IgD-negative memory B cell (primary cell): ENCODE measurements at regions not wholly inside any gene's neighbourhood (a gene's known extent, or its start where the extent isn't known, plus 50 kb on each side); places are given as distances from the start of the nearest gene placed in this dataset.

Source experiments
- H3K27ac Mint-ChIP-seq, 3 donors: one replicate each; pipeline ENCODE4 v1.8.0; 2020 to 2022; ENCODE audit warnings: mild to moderate bottlenecking in 3 of 3, mixed read lengths in 3 of 3, moderate library complexity in 1 of 3
- H3K27me3 Mint-ChIP-seq: one replicate; pipeline ENCODE4 v1.8.0; 2021; ENCODE audit warnings: mixed read lengths
- H3K36me3 Mint-ChIP-seq: one replicate; pipeline ENCODE4 v1.8.0; 2020; ENCODE audit warnings: mild to moderate bottlenecking, mixed read lengths
- H3K4me1 Mint-ChIP-seq, 3 donors: one replicate each; pipeline ENCODE4 v1.8.0; 2020 to 2022; ENCODE audit warnings: mixed read lengths in 3 of 3, mild to moderate bottlenecking in 1 of 3
- H3K4me3 Mint-ChIP-seq, 4 donors: one replicate each; pipeline ENCODE4 v1.8.0; 2020 to 2022; ENCODE audit warnings: mild to moderate bottlenecking in 4 of 4, mixed read lengths in 4 of 4, moderate library complexity in 3 of 4
- H3K9me3 Mint-ChIP-seq, 3 donors: one replicate each; pipeline ENCODE4 v1.8.0; 2020 to 2021; ENCODE audit warnings: mixed read lengths in 3 of 3, mild to moderate bottlenecking in 1 of 3

DNA sequence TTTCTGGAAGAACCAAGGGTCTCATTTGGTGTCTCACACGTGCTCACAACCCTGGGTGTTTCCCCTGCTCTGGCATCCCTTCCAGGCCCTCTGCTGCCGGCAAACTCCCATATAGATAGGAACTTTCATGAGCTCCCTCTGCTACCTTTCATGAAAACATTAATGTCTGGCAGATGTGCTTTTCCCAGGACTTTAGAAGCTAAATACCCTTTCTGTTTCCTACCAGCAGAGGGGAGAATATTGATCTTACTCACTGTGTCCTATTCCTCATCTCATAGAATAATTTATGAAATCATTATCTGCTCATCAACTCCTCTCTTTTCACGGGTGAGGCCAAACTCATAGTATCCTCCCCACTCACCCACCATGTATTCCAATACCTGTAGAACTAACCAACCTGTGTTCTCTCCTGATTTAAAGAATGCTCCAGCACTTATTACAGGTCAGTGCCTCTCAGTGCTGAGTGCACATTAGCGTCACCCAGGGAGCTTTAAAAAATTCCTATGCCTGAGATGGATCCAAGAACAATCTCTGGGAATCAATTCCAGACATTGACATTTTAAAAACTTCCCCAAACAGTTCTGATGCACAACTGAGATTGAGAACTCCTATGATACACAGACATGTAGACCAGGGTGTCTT is 298.5 kb upstream of the JAG1 start:
- Mint-ChIP-seq H3K36me3 (no peaks in the 10 kb centered on the region), H3K27me3 (no peaks in the 10 kb centered on the region), H3K9me3 (peaks cover 0 to 18% (median 1%) of the 10 kb centered on the region in 3 donors), H3K4me1 (no peaks in the 10 kb centered on the region), H3K4me3 (no peak overlapping the region), H3K27ac (no peak overlapping the region)

DNA sequence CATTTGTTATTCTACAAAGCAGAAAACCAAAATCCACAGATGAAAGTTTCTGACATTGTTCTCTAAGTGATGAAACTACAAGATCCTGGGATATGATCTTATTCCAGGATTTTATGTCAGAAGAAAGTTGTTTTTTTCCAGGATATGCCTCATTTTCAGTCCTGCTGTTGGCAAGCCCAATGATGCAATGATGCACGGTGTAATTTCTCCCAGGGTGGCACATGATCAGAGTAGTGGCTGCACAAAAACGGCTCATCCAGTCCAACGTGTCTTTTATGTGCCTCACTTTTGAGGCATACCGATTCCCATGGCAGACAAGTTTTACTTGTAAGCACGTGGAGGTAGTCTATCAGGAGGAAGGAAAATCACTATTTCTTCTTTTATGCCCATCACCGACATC is 302.3 kb upstream of the JAG1 start:
- H3K27me3 Mint-ChIP-seq, result no peaks in the 10 kb centered on the region
- no peaks in the 10 kb centered on the region for H3K4me1 Mint-ChIP-seq
- H3K36me3 Mint-ChIP-seq, result no peaks in the 10 kb centered on the region
- H3K9me3 Mint-ChIP-seq, result peaks cover 0 to 13% (median 4%) of the 10 kb centered on the region in 3 donors
- H3K4me3 Mint-ChIP-seq, result no peak overlapping the region
- H3K27ac Mint-ChIP-seq, result no peak overlapping the region

DNA sequence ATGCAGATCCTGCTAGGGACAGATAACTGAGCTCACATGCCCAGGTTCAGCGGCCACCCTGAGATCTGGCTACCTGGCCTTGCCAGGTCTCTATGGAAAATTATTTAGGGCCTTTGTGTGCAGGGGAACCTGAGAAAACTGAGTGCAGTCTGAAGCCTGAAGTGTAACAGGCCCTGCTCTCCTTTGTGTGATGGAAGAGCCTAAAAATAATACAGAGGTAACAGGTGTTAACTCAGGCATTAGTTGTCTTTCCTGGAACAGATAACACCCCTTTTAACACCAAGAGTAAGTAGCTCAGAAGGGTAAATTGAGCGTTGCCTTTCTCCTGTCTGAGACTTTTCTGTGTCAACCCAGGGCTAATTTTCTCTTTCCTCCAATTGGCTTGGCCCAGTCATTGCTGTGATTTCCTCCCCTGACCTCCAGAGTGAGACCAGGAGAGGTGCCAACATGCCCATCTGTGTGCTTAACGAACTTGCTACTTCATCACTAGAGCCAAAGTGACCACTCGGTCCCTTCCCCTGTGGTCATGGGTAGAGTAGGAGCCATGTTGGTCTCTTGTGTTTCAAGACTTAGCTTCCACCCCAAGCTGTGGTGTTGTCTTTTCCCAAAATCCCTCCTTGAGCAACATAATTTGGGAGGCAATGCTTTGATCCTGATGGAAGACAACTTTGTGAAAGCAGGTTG is 304.4 kb upstream of the JAG1 start:
- no peaks in the 10 kb centered on the region for H3K36me3 Mint-ChIP-seq
- H3K4me3 Mint-ChIP-seq, result no peak overlapping the region
- H3K4me1 Mint-ChIP-seq, result no peaks in the 10 kb centered on the region
- H3K27ac Mint-ChIP-seq, result no peak overlapping the region
- peaks cover 0 to 8% (median 3%) of the 10 kb centered on the region in 3 donors for H3K9me3 Mint-ChIP-seq
- no peaks in the 10 kb centered on the region for H3K27me3 Mint-ChIP-seq

DNA sequence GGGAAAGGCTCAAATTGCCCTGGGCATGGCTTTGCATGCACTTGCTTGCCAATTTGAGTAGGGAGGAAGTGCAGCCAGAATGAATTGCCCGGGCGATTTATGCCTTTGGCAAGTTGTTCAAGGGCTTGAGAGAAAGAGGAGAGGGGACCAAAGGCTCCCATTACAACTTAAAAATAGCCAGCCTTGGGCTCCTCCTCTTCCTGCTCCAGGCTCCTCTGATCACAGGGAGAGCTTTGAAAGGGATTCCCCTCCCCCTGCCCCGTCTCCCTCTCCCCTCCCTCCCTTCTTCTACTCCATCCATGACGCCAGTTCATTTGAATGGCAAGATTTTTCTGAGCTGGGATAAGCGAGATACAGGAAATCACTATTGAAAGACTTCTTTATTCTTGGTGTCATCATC is 304.9 kb upstream of the JAG1 start:
- Mint-ChIP-seq H3K4me3 (no peak overlapping the region), H3K27me3 (no peaks in the 10 kb centered on the region), H3K36me3 (no peaks in the 10 kb centered on the region), H3K9me3 (peaks cover 0 to 8% (median 3%) of the 10 kb centered on the region in 3 donors), H3K4me1 (no peaks in the 10 kb centered on the region), H3K27ac (no peak overlapping the region)

DNA sequence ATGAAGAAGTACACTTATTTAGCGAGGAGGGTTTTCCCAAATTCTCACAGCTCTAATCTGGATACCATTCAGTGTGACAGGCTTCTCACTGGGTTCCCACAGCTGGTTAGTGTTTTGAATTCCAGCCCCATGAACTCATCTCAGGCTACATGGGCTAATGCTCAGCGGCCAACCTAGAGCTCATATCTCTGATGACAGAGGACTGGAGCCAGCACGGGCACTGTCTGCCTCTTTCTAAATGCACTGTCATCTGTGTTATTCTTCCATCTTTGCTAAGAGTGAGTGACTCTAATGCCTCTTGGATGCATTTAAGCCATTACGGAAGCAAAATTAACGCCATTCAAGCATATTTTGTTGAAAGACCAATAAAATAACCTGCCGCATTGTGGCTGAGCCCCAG is 308.9 kb upstream of the JAG1 start:
- no peaks in the 10 kb centered on the region for H3K36me3 Mint-ChIP-seq
- no peaks in the 10 kb centered on the region for H3K4me1 Mint-ChIP-seq
- no peak overlapping the region for H3K27ac Mint-ChIP-seq
- H3K4me3 Mint-ChIP-seq, result no peak overlapping the region
- H3K9me3 Mint-ChIP-seq, result peaks cover 0 to 5% (median 3%) of the 10 kb centered on the region in 3 donors
- no peaks in the 10 kb centered on the region for H3K27me3 Mint-ChIP-seq

DNA sequence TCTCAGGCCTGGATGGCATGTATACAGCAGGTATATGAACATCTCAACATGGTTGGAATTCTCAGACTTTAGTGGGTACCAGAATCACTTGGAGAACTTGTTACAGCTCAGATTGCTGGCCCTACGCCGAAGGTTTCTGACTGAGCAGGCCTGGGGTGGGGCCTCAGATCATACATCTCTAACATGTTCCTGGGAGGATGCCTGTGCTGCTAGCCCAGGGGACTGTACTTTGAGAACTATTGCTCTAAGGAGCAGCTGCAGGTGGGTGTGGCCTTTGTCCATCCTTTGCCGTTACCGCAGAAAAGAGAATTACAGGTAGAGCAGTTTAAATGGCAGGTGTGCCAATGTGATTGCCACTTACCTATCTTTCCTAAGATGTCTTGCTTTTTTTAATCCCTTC is 310.5 kb upstream of the JAG1 start:
- H3K4me3 Mint-ChIP-seq, result no peak overlapping the region

DNA sequence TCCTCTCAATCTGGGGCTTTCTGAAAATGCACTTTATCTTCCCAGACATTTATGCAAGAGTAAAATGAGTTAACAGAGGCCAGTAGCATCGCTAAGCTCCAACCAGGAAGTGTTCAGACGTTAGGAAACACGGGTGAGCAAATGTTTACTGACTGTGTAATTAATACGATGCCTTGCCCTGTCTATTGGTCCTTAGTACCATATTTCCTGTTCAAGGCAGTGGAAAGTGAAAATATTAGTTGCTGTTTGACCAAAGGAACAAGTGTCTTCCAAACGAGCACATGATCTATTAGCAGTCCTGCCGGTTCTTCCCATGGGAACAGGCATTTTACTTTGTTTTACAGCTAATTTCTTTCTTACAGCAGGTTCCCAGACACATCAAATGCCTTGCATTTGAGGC is 311.1 kb upstream of the JAG1 start:
- H3K9me3 Mint-ChIP-seq, result peaks cover 0 to 3% (median 2%) of the 10 kb centered on the region in 3 donors
- H3K36me3 Mint-ChIP-seq, result no peaks in the 10 kb centered on the region
- H3K27me3 Mint-ChIP-seq, result no peaks in the 10 kb centered on the region
- H3K27ac Mint-ChIP-seq, result no peak overlapping the region
- no peaks in the 10 kb centered on the region for H3K4me1 Mint-ChIP-seq
- H3K4me3 Mint-ChIP-seq, result no peak overlapping the region

More for the DNA sequence above, 310.5 kb upstream of the JAG1 start:
- no peak overlapping the region for H3K27ac Mint-ChIP-seq
- no peaks in the 10 kb centered on the region for H3K4me1 Mint-ChIP-seq
- peaks cover 0 to 3% (median 2%) of the 10 kb centered on the region in 3 donors for H3K9me3 Mint-ChIP-seq
- H3K27me3 Mint-ChIP-seq, result no peaks in the 10 kb centered on the region
- no peaks in the 10 kb centered on the region for H3K36me3 Mint-ChIP-seq

DNA sequence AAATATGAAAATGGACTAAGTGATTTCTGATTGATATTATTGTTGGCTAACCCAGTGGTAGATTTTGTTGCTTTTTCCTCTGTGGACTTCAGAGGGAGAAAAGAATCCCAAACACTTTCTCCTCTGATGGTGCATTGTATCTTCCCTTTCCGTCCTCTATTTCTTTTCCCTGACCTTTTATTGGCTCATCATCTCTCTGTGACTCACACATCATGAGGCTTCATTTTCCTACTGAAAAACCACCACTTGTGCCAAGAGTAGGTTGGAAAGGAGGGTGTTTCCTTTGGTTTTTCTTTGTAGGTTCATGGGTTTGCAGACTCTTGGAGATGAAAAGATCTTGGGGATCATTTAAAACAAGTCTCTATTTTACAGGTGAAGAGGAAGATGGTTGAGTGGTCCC is 311.7 kb upstream of the JAG1 start:
- H3K27ac Mint-ChIP-seq, result no peak overlapping the region
- no peaks in the 10 kb centered on the region for H3K27me3 Mint-ChIP-seq
- H3K36me3 Mint-ChIP-seq, result no peaks in the 10 kb centered on the region
- peaks cover 0 to 3% (median 2%) of the 10 kb centered on the region in 3 donors for H3K9me3 Mint-ChIP-seq
- H3K4me1 Mint-ChIP-seq, result no peaks in the 10 kb centered on the region
- no peak overlapping the region for H3K4me3 Mint-ChIP-seq

DNA sequence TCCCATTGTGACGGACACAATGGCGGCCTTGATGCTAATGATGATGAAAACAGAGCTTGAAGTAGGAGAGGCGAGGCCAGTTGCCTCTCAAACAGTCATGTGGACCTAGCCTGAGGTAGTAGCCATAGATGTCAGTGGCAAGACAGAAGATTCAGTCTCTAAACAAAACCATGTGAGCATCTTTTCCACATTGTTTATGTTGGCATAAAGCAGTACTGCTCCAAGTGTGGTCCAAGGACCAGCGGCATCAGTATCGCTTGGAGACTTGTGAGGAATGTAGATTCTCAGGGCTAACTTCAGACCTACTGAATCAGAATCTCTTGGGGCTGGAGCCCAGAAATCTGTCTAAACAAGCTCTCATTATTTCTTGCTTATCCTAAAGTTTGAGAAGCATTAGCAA is 312.8 kb upstream of the JAG1 start:
- no peaks in the 10 kb centered on the region for H3K27me3 Mint-ChIP-seq
- no peaks in the 10 kb centered on the region for H3K36me3 Mint-ChIP-seq
- H3K9me3 Mint-ChIP-seq, result peaks cover 0 to 7% (median 2%) of the 10 kb centered on the region in 3 donors
- H3K27ac Mint-ChIP-seq, result no peak overlapping the region
- H3K4me1 Mint-ChIP-seq, result no peaks in the 10 kb centered on the region
- no peak overlapping the region for H3K4me3 Mint-ChIP-seq

DNA sequence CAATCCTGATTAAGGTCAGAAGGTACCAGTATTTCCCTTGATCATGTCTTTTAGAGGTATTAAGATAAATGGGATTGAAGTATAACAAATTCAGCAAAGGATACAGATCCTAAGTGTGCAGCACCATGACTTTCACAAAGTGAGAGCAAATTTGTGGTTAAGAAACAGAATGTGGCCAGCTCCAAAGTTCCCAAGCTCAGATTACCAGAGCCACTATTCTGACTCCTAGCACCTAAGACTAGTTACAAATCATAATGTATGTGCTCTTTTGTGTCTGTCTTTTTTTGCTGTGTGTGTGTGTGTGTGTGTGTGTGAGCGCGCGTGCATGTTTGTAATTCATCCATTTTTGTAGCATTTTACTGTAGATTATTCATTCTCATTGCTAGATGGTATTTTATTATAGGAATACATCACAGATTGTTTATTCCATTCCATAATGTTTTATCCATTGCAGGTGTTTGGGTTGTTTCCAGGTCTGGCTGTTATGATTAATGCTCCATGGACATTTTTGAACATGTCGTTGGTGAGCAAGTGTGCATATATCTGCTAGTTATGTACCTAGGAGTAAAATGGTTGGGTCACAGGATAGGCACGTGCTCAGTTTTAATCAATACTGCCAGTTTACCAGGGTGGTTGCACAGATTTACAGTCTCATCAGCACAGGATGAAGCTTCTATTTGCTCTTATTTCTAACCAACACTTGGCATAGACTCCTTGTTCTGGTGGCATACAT is 314.0 kb upstream of the JAG1 start:
- Mint-ChIP-seq H3K4me3 (no peak overlapping the region), H3K27ac (no peak overlapping the region), H3K36me3 (no peaks in the 10 kb centered on the region), H3K9me3 (peaks cover 0 to 7% (median 2%) of the 10 kb centered on the region in 3 donors), H3K4me1 (no peaks in the 10 kb centered on the region), H3K27me3 (no peaks in the 10 kb centered on the region)

DNA sequence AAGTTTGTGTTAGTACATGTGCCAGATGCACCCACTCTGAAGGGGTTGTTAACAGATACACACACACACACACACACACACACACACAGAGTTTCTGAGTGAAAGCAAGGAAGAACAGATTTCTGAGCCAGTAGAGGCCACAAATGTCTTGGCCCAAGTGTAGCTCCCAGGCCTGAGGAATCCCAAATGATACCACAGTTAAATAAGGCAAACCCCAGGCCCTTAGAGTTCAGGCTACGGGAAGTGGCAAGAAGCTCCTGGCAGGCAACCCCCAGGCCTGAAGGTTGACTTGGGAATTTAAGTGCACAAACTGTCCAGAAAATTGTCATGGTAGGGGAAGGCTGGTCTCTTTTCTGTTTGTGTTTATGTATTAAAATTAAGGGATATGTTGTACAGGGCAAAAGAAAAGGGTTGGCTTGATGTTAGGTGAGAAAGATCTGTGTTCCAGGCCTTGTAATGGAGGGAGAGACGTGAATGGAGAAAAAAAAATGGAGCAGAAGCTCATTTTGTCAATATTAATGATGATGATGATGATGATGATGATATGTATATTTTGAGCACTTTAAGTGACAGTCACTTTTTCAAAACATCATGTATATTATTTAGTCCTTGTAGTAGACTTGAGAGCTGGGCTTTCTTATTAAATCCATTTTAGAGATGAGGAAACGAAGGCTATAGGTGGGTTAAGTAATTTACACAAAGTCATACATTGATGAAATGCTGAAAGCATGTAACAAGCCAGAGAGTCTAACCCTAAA is 317.0 kb upstream of the JAG1 start:
- Mint-ChIP-seq H3K9me3 (peaks cover 0 to 10% (median 2%) of the 10 kb centered on the region in 3 donors), H3K4me3 (no peak overlapping the region), H3K4me1 (no peaks in the 10 kb centered on the region), H3K27me3 (no peaks in the 10 kb centered on the region), H3K36me3 (no peaks in the 10 kb centered on the region), H3K27ac (no peak overlapping the region)

DNA sequence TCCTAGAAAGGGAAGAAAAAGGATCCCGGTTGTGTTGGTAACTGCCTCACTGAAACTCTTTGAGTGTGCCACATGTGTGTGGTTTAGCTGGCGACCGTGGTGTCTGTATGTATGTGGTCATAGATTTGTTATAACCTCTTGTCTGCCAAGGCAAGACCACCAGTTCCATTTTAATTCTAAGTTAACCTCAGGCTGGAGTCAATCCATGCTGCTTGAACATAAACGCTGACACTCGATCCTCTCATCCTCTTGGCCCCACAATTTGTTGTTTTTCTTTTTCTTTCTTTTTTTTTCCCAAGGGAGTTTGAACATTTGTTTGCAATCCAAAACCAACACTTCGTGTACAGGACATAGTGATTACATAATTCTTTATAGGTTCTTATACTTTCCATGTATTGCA is 318.9 kb upstream of the JAG1 start:
- no peak overlapping the region for H3K27ac Mint-ChIP-seq
- H3K4me1 Mint-ChIP-seq, result no peaks in the 10 kb centered on the region
- H3K36me3 Mint-ChIP-seq, result no peaks in the 10 kb centered on the region
- H3K4me3 Mint-ChIP-seq, result no peak overlapping the region
- H3K27me3 Mint-ChIP-seq, result no peaks in the 10 kb centered on the region
- H3K9me3 Mint-ChIP-seq, result peaks cover 0 to 13% (median 2%) of the 10 kb centered on the region in 3 donors

DNA sequence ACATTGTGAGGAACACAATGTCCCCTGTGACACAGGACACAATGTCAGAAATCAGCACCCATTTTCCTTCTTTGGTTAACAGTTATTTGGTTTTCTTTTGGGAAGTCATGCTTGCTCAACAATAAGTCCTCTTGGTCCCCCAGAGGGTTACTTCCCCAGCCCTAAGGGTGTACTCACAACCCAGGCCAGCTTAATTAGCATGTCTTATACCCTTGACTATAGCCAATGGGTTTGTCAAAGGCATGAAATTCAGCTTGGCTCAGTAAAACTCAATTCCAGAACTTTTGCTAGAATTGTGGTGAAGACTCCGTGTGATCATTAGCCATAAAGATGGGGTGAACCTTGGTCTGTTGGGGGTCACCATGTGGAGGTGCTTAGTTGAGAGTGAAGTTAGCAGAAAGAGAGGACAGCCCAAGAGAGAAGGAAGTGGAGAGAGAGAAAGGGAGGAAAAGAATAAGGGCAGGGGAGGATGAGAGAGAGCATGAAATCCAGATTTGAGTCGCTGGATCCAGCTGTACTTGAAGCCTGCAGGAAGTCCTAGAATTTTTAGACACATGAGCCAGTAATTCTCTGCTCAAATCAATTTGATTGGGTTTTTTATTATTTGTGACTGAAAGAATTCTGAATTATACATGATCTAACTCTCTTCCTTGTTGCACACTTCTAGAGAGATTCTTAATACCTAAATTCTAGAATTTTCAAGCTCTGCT is 321.3 kb upstream of the JAG1 start:
- H3K9me3 Mint-ChIP-seq, result peaks cover 0 to 15% (median 2%) of the 10 kb centered on the region in 3 donors
- no peaks in the 10 kb centered on the region for H3K27me3 Mint-ChIP-seq
- no peaks in the 10 kb centered on the region for H3K4me1 Mint-ChIP-seq
- H3K36me3 Mint-ChIP-seq, result no peaks in the 10 kb centered on the region
- H3K4me3 Mint-ChIP-seq, result no peak overlapping the region
- no peak overlapping the region for H3K27ac Mint-ChIP-seq

DNA sequence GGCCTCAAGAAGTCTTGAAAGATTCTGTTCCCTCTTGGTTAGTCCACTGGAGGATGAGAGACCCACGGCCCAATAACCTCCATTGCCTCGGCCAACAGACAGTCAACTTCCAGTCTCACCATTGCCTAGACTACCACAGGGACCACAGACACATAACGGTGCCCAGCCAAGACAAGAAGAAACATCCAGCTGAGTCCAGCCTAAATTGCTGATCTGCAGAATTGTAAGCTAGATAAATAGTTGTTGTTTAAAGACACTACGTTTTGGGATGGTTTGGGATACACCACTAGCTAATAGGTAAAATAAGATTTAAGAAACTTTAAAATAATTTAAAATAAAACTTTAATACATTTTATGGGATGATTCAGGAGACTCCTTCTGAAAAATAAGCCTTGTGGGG is 324.7 kb upstream of the JAG1 start:
- H3K27ac Mint-ChIP-seq, result no peak overlapping the region
- H3K4me1 Mint-ChIP-seq, result no peaks in the 10 kb centered on the region
- H3K9me3 Mint-ChIP-seq, result peaks cover 0 to 18% (median 2%) of the 10 kb centered on the region in 3 donors
- H3K27me3 Mint-ChIP-seq, result no peaks in the 10 kb centered on the region
- no peaks in the 10 kb centered on the region for H3K36me3 Mint-ChIP-seq
- no peak overlapping the region for H3K4me3 Mint-ChIP-seq
